ENCODE measurements at regions not wholly inside any gene's neighbourhood (a gene's known extent, or its start where the extent isn't known, plus 50 kb on each side); places are given as distances from the start of the nearest gene placed in this dataset.
"Not testable (repeated sequence)": the region's sequence is repeated elsewhere in the genome, so short reads cannot be mapped to it uniquely, and the experiment has no call there.

DNA sequence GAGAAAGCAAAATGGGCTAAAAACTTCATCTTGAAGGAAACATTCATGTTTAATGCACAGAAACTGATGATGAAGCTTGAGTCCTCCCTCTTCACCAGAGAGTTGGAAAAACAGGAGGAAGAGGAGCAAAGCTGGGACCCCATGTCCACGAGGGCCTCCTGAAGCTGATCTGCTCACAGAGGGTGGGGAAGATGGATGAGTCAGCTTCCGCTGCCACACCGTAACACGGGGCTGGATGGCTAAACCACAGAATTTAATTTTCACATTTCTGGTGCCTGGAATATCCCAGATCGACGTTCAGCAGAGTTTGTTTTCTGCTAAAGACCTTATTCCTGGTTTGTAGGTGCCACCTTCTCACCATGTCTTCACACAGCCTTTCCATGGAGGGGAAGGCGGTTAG lies 634.4 kb downstream of the RPIA start:
- not testable (repeated sequence) for DNase-seq

- DNase-seq: not testable (repeated sequence)
Observed at GRCh38 chr2:89326455-89326854, 635.0 kb downstream of the RPIA start.

GRCh38 chr2:89328790-89329189 lies 637.3 kb downstream of the RPIA start:
- DNase-seq: not testable (repeated sequence)

Data from SHP77 treated with DMSO at 0.1 percent for 48 hours (cell line).